ENCODE measurements at regions not wholly inside any gene's neighbourhood (a gene's known extent, or its start where the extent isn't known, plus 50 kb on each side); places are given as distances from the start of the nearest gene placed in this dataset.

DNA sequence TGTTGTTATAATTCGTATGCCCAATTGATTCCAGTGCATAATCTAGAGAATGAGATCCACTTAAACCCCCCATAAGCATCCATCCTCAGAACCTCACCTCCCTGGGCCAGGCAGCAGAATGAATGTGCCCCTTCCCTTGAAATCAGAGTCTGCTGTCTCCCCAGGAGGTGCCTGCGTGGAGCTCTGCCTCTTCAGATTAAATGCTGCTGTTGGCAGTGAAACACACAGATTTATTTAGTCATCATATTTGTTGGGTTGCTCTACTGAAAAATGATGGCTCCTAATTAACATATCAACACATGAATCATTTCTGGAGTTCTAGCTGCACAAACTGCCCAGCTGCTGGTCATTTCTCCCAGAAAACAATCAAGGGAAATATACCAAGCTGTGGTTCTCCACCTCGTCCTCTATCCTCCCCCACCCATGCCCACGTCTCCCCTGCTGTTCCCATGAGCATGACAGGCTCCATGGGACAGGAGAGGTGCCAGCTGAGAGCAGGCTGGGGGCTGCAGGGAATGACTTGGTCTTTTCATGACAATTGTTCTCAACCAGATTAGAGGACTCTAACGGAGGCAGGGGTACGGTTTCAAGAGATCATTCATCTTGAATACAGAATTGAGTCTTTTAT lies 633.1 kb downstream of the CDH26 start:
- no peak overlapping the region for H3K4me3 ChIP-seq (ENCODE audit: low read depth, poor library complexity, severe bottlenecking)
- WGBS, 2 donors: 66 to 67% methylated on average over 6 of the region's 6 CpGs
- intact Hi-C loops (cut with DNase I; ENCODE audit: low total_unique reads): no loop called here
- DNase-seq (ENCODE audit: low spot score in 2 of 2): no peak
- TF ChIP-seq, protein P1, sequence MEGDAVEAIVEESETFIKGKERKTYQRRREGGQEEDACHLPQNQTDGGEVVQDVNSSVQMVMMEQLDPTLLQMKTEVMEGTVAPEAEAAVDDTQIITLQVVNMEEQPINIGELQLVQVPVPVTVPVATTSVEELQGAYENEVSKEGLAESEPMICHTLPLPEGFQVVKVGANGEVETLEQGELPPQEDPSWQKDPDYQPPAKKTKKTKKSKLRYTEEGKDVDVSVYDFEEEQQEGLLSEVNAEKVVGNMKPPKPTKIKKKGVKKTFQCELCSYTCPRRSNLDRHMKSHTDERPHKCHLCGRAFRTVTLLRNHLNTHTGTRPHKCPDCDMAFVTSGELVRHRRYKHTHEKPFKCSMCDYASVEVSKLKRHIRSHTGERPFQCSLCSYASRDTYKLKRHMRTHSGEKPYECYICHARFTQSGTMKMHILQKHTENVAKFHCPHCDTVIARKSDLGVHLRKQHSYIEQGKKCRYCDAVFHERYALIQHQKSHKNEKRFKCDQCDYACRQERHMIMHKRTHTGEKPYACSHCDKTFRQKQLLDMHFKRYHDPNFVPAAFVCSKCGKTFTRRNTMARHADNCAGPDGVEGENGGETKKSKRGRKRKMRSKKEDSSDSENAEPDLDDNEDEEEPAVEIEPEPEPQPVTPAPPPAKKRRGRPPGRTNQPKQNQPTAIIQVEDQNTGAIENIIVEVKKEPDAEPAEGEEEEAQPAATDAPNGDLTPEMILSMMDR (IDR thresholded peaks at IDR 0.05): no peak
- TF ChIP-seq POLR2A (IDR thresholded peaks at IDR 0.05): no peak

DNA sequence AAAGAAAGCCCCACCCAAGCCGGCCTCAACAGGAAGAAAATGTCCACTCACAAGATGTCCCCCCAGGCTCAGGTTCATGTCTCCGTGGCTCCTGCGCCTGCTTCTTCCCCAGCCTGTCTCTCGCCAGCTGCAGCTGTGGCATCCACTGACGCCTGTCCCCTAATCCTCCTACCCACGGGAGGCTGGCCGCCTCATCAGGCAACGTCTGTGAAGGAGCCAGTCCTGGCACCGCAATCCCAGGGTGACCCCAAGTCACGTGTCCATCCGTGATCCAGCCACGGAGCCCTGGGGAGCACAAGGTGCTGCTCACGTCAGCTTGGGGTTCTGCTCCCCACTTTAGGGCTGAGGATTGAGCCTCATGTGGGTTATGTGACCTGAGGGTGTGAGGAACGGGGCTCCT lies 640.3 kb downstream of the CDH26 start:
- no peak for TF ChIP-seq POLR2A (IDR thresholded peaks at IDR 0.05)
- TF ChIP-seq, protein P1 (IDR thresholded peaks at IDR 0.05): no peak
- DNase-seq (ENCODE audit: low spot score in 2 of 2): no peak
- 84 to 87% methylated on average over 14 of the region's 14 CpGs for WGBS, 2 donors
- intact Hi-C loops (cut with DNase I; ENCODE audit: low total_unique reads): no loop called here
- no peak overlapping the region for H3K4me3 ChIP-seq (ENCODE audit: low read depth, poor library complexity, severe bottlenecking)

DNA sequence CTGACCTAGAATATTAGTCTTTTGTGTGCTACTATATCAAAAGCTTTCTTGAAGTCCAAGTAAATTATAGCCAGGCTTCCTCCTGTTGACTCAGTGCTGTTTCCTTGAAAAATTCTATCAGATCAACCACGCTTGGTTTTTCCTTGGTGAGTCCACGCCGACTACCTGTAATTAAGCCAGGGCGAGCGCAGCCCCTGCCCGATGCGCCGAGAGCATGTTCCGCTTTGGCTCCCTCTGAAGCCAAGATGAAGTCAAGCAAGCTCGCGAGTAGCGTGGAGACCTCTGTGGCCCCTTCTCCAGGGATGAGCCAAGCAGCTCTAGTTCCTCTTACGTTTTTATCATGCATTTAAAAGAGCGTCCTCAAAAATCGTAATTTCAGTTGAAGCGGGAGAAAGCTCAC lies 641.2 kb downstream of the CDH26 start:
- intact Hi-C loops (cut with DNase I; ENCODE audit: low total_unique reads): no loop called here
- 92 to 94% methylated on average over 16 of the region's 16 CpGs for WGBS, 2 donors
- no peak for TF ChIP-seq POLR2A (IDR thresholded peaks at IDR 0.05)
- TF ChIP-seq, protein P1 (IDR thresholded peaks at IDR 0.05): no peak
- no peak overlapping the region for H3K4me3 ChIP-seq (ENCODE audit: low read depth, poor library complexity, severe bottlenecking)
- DNase-seq (ENCODE audit: low spot score in 2 of 2): no peak

DNA sequence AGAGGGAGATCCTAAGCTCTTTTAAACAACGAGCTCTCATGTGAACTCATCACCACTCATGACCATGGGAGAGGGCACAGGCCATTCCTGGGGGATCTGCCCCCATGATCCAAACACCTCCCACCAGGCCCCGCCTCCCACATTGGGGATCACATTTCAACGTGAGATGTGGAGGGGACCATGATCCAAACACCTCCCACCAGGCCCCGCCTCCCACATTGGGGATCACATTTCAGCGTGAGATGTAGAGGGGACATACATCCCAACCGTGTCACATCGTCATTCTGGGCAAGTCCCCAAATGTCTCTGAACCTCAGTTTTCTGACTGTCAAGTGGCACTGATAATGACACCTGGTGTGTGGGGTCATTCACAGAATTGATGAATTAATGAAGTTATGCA lies 641.8 kb downstream of the CDH26 start:
- 72 to 78% methylated on average over 7 of the region's 7 CpGs for WGBS, 2 donors
- TF ChIP-seq, protein P1 (IDR thresholded peaks at IDR 0.05): no peak
- no peak for TF ChIP-seq POLR2A (IDR thresholded peaks at IDR 0.05)
- intact Hi-C loops (cut with DNase I; ENCODE audit: low total_unique reads): no loop called here
- no peak overlapping the region for H3K4me3 ChIP-seq (ENCODE audit: low read depth, poor library complexity, severe bottlenecking)
- no peak for DNase-seq (ENCODE audit: low spot score in 2 of 2)

DNA sequence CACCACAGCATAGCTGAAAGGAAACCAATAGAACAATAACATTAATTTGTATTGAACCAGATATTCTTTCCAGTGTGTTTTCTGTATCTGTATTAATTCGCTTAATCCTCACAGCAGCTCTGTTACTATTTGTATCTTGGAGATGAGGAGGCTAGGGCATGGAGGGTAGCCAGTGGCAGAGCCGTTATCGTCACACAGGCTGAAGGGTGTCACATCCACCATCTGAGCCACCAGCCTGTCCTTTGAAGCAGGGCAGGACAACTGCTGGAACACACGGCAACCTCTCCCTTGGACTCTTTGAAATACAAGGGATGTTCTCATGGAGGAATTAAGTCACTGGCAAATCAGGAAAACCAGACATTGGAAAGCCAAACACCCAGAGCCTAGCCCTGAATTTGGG lies 628.0 kb upstream of the CDH4 start:
- WGBS, 2 donors: 80 to 89% methylated on average over 4 of the region's 4 CpGs
- TF ChIP-seq, protein P1 (IDR thresholded peaks at IDR 0.05): no peak
- TF ChIP-seq POLR2A (IDR thresholded peaks at IDR 0.05): no peak
- DNase-seq (ENCODE audit: low spot score in 2 of 2): no peak
- intact Hi-C loops (cut with DNase I; ENCODE audit: low total_unique reads): no loop called here
- H3K4me3 ChIP-seq (ENCODE audit: low read depth, poor library complexity, severe bottlenecking): no peak overlapping the region

Data from lower leg skin (tissue), 4 donors.